Breast epithelium (tissue), 3 donors: ENCODE measurements at regions not wholly inside any gene's neighbourhood (a gene's known extent, or its start where the extent isn't known, plus 50 kb on each side); places are given as distances from the start of the nearest gene placed in this dataset.

Experiments
- POLR2A ChIP-seq: fragments of 450-650 bp; IDR thresholded peaks from one replicate; pipeline ENCODE4 v1.6.1; 2016; ENCODE audit warnings: antibody characterized with exemption, mild to moderate bottlenecking, moderate library complexity
- TF ChIP-seq, protein P1 (sequence below), 3 donors: fragments of 450-650 bp; IDR thresholded peaks; one replicate each; pipeline ENCODE4 v1.5.1; 2016 to 2017; ENCODE audit warnings: antibody characterized with exemption in 3 of 3, mild to moderate bottlenecking in 3 of 3, moderate library complexity in 3 of 3

DNA sequence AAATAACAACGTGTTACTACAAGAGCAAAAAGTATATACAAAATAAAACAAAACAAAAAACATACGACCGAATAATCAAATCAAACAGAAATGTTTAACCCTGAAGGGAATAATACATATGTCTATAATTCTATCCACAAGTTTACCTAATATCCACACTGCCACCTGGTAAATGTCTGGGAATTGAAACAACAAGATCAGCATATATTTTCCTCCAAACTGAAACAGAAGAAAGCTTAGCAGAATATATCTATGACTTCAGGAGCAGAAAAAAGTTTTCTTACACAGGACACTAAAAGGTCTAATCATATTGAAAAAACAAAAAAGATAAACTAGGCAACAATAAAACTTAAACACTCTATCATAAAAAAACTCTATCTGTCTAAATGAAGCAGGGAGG, 404.0 kb downstream of the CDH11 start:
- TF ChIP-seq, protein P1, sequence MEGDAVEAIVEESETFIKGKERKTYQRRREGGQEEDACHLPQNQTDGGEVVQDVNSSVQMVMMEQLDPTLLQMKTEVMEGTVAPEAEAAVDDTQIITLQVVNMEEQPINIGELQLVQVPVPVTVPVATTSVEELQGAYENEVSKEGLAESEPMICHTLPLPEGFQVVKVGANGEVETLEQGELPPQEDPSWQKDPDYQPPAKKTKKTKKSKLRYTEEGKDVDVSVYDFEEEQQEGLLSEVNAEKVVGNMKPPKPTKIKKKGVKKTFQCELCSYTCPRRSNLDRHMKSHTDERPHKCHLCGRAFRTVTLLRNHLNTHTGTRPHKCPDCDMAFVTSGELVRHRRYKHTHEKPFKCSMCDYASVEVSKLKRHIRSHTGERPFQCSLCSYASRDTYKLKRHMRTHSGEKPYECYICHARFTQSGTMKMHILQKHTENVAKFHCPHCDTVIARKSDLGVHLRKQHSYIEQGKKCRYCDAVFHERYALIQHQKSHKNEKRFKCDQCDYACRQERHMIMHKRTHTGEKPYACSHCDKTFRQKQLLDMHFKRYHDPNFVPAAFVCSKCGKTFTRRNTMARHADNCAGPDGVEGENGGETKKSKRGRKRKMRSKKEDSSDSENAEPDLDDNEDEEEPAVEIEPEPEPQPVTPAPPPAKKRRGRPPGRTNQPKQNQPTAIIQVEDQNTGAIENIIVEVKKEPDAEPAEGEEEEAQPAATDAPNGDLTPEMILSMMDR (IDR thresholded peaks at IDR 0.05) = no peak
- TF ChIP-seq POLR2A = no peak
